ENCODE measurements at regions not wholly inside any gene's neighbourhood (a gene's known extent, or its start where the extent isn't known, plus 50 kb on each side); places are given as distances from the start of the nearest gene placed in this dataset.
"Not testable (repeated sequence)": the region's sequence is repeated elsewhere in the genome, so short reads cannot be mapped to it uniquely, and the experiment has no call there.

GRCh38 chr7:69246758-69247157, 351.5 kb upstream of the AUTS2 start:
- no peak overlapping the region for H3K27ac ChIP-seq
- no peaks in the 10 kb centered on the region for H3K27me3 ChIP-seq (ENCODE audit: insufficient read depth, low read depth, severe bottlenecking)
- no peak for DNase-seq
- no peaks in the 10 kb centered on the region for H3K36me3 ChIP-seq
- H3K9me3 ChIP-seq (ENCODE audit: severe bottlenecking): peaks cover 2% of the 10 kb centered on the region
- TF ChIP-seq CTCF (IDR thresholded peaks at IDR 0.05; ENCODE audit: low read depth, low read length): no peak
- H3K4me3 ChIP-seq (ENCODE audit: low read depth, low read length): no peak overlapping the region

- not testable (repeated sequence) for DNase-seq; H3K9me3 ChIP-seq (ENCODE audit: severe bottlenecking); H3K36me3 ChIP-seq; H3K4me3 ChIP-seq (ENCODE audit: low read depth, low read length); H3K27ac ChIP-seq; H3K27me3 ChIP-seq (ENCODE audit: insufficient read depth, low read depth, severe bottlenecking)
These were observed 349.9 kb upstream of the AUTS2 start for GRCh38 chr7:69248382-69248828.

- TF ChIP-seq CTCF (IDR thresholded peaks at IDR 0.05; ENCODE audit: low read depth, low read length): no peak
- H3K27me3 ChIP-seq (ENCODE audit: insufficient read depth, low read depth, severe bottlenecking): no peaks in the 10 kb centered on the region
- no peak for DNase-seq
- H3K36me3 ChIP-seq: no peaks in the 10 kb centered on the region
- H3K9me3 ChIP-seq (ENCODE audit: severe bottlenecking): peaks cover 2% of the 10 kb centered on the region
- no peak overlapping the region for H3K4me3 ChIP-seq (ENCODE audit: low read depth, low read length)
- no peak overlapping the region for H3K27ac ChIP-seq
These were observed 347.3 kb upstream of the AUTS2 start for GRCh38 chr7:69250958-69251357.

- Histone ChIP-seq H3K36me3 (no peaks in the 10 kb centered on the region), H3K27ac (no peak overlapping the region), H3K9me3 (ENCODE audit: severe bottlenecking) (peaks cover 2% of the 10 kb centered on the region), H3K27me3 (ENCODE audit: insufficient read depth, low read depth, severe bottlenecking) (no peaks in the 10 kb centered on the region), H3K4me3 (ENCODE audit: low read depth, low read length) (no peak overlapping the region)
- DNase-seq: no peak
- TF ChIP-seq CTCF (IDR thresholded peaks at IDR 0.05; ENCODE audit: low read depth, low read length): no peak
These were observed 343.6 kb upstream of the AUTS2 start for GRCh38 chr7:69254643-69255042.

GRCh38 chr7:69256634-69257081, 341.6 kb upstream of the AUTS2 start:
- DNase-seq: no peak
- Histone ChIP-seq H3K9me3 (ENCODE audit: severe bottlenecking) (no peaks in the 10 kb centered on the region), H3K4me3 (ENCODE audit: low read depth, low read length) (no peak overlapping the region), H3K36me3 (no peaks in the 10 kb centered on the region), H3K27ac (no peak overlapping the region), H3K27me3 (ENCODE audit: insufficient read depth, low read depth, severe bottlenecking) (no peaks in the 10 kb centered on the region)
- no peak for TF ChIP-seq CTCF (IDR thresholded peaks at IDR 0.05; ENCODE audit: low read depth, low read length)

- no peak for DNase-seq
- H3K4me3 ChIP-seq (ENCODE audit: low read depth, low read length): no peak overlapping the region
- H3K27me3 ChIP-seq (ENCODE audit: insufficient read depth, low read depth, severe bottlenecking): no peaks in the 10 kb centered on the region
- no peaks in the 10 kb centered on the region for H3K36me3 ChIP-seq
- no peak for TF ChIP-seq CTCF (IDR thresholded peaks at IDR 0.05; ENCODE audit: low read depth, low read length)
- H3K27ac ChIP-seq: no peak overlapping the region
- no peaks in the 10 kb centered on the region for H3K9me3 ChIP-seq (ENCODE audit: severe bottlenecking)
These were observed 340.7 kb upstream of the AUTS2 start for GRCh38 chr7:69257592-69257991.
